SK-N-SH (cell line): ENCODE measurements at regions not wholly inside any gene's neighbourhood (a gene's known extent, or its start where the extent isn't known, plus 50 kb on each side); places are given as distances from the start of the nearest gene placed in this dataset.
A peak's percentile ranks its signal among the peaks of the same experiment; 100 is the strongest.
"Not testable (repeated sequence)": the region's sequence is repeated elsewhere in the genome, so short reads cannot be mapped to it uniquely, and the experiment has no call there.

Experiments
- CTCF ChIA-PET: fragments of 300-600, 350-600 bp; formaldehyde crosslinking; extraction: SDS; loops from one replicate; lab custom pipeline; 2021; lab: Yijun Ruan, JAX
- POLR2A ChIA-PET: fragments of 350-600 bp; sonication (Branson Sonifier 250); formaldehyde crosslinking; extraction: SDS; loops from one replicate; lab custom pipeline; 2020; ENCODE audit warnings: antibody characterized with exemption, inconsistent platforms; lab: Yijun Ruan, JAX
- DNase-seq: peaks from one replicate; pipeline ENCODE4 v3.0.0; 2012
- H2AFZ ChIP-seq: fragments of 200-600 bp; sonication (generic); 2 replicates; pipeline ENCODE4 v1.8.1; 2016; ENCODE audit warnings: antibody characterized with exemption, mild to moderate bottlenecking, low read depth
- H3F3A ChIP-seq: fragments of 200-600 bp; sonication (generic); replicated peaks from 2 replicates; pipeline ENCODE3; 2016; ENCODE audit warnings: antibody characterized with exemption, mild to moderate bottlenecking; ENCODE audit not compliant: insufficient read depth
- H3K27ac ChIP-seq, 2 experiments: fragments of 200-500 bp in 1 of 2; fragments of 200-600 bp in 1 of 2; sonication (Bioruptor generic) in 1 of 2; sonication (generic), shearing (Covaris generic) in 1 of 2; 2 replicates each; pipeline versions ENCODE4 v1.5.1 to v1.6.1; 2014 to 2016; ENCODE audit warnings: low read depth in 2 of 2, inconsistent platforms in 1 of 2, low read length in 1 of 2, mild to moderate bottlenecking in 1 of 2, mixed read lengths in 1 of 2
- H3K27me3 ChIP-seq: fragments of 200-600 bp; sonication (generic), shearing (Covaris generic); 2 replicates; pipeline ENCODE4 v1.6.1; 2016; ENCODE audit warnings: mixed run types; ENCODE audit not compliant: insufficient read depth
- H3K36me3 ChIP-seq, 2 experiments: fragments of 200-500 bp in 1 of 2; fragments of 200-600 bp in 1 of 2; sonication (Bioruptor generic) in 1 of 2; sonication (generic) in 1 of 2; replicated peaks in 1 of 2; 2 replicates each; pipeline versions ENCODE3 to v1.5.1; 2014 to 2016; ENCODE audit warnings: low read length in 1 of 2, mild to moderate bottlenecking in 1 of 2; ENCODE audit not compliant: insufficient read depth in 2 of 2, control insufficient read depth in 1 of 2
- H3K4me1 ChIP-seq, 2 experiments: fragments of 200-500 bp in 1 of 2; fragments of 200-600 bp in 1 of 2; sonication (Bioruptor generic) in 1 of 2; sonication (generic), shearing (Covaris generic) in 1 of 2; 2 replicates each; pipeline versions ENCODE4 v1.5.1 to v1.6.1; 2014 to 2016; ENCODE audit warnings: low read depth in 1 of 2, low read length in 1 of 2, mixed run types in 1 of 2; ENCODE audit not compliant: insufficient read depth in 2 of 2, control insufficient read depth in 1 of 2
- H3K4me2 ChIP-seq: fragments of 200-600 bp; sonication (generic), shearing (Covaris generic); 2 replicates; pipeline ENCODE4 v1.6.1; 2017; ENCODE audit warnings: mixed run types
- H3K4me3 ChIP-seq, 2 experiments: fragments of 200-500 bp in 1 of 2; fragments of 200-600 bp in 1 of 2; sonication (Bioruptor generic) in 1 of 2; sonication (generic), shearing (Covaris generic) in 1 of 2; 2 replicates each; pipeline versions ENCODE4 v1.5.1 to v1.8.1; 2014 to 2016; ENCODE audit warnings: low read depth in 2 of 2, inconsistent platforms in 1 of 2, low read length in 1 of 2, mild to moderate bottlenecking in 1 of 2, mixed read lengths in 1 of 2, moderate library complexity in 1 of 2
- H3K79me2 ChIP-seq: fragments of 200-600 bp; sonication (generic); 2 replicates; pipeline ENCODE4 v1.8.1; 2017; ENCODE audit warnings: mild to moderate bottlenecking; ENCODE audit not compliant: insufficient read depth
- H3K9ac ChIP-seq: fragments of 200-600 bp; sonication (generic); 2 replicates; pipeline ENCODE4 v1.6.1; 2017; ENCODE audit warnings: mixed run types
- H3K9me2 ChIP-seq: fragments of 200-600 bp; sonication (generic); 2 replicates; pipeline ENCODE4 v1.6.1; 2017; ENCODE audit warnings: mixed run types
- H3K9me3 ChIP-seq: fragments of 200-600 bp; sonication (generic); 2 replicates; pipeline ENCODE4 v1.6.1; 2017; ENCODE audit warnings: mixed run types, mild to moderate bottlenecking, moderate library complexity
- H4K20me1 ChIP-seq: fragments of 200-600 bp; sonication (generic); 2 replicates; pipeline ENCODE4 v1.6.1; 2017; ENCODE audit warnings: mild to moderate bottlenecking, mixed run types; ENCODE audit not compliant: insufficient read depth
- RAD21 ChIP-seq: IDR thresholded peaks from 2 replicates; pipeline ENCODE4 v1.6.1; 2012; ENCODE audit warnings: mild to moderate bottlenecking, low read length
- SMC3 ChIP-seq: IDR thresholded peaks from 2 replicates; pipeline ENCODE4 v1.6.1; 2012; ENCODE audit warnings: low read depth, low read length, improper control_type of control experiment
- YY1 ChIP-seq: IDR thresholded peaks from 2 replicates; pipeline ENCODE4 v1.4.0; 2012; ENCODE audit warnings: low read depth, mild to moderate bottlenecking
- WGBS: methylation state at CpG from one replicate; pipeline ENCODE4 v1.1.6; 2017; ENCODE audit warnings: low lambda C conversion rate; 5-methylcytosine and 5-hydroxymethylcytosine counted together
- TF ChIP-seq, protein P1 (sequence below): fragments of 200-600 bp; sonication (generic); IDR thresholded peaks from 2 replicates; pipeline ENCODE4 v1.6.1; 2017; ENCODE audit warnings: antibody characterized with exemption, mild to moderate bottlenecking, moderate library complexity

- TF ChIP-seq, protein P1, sequence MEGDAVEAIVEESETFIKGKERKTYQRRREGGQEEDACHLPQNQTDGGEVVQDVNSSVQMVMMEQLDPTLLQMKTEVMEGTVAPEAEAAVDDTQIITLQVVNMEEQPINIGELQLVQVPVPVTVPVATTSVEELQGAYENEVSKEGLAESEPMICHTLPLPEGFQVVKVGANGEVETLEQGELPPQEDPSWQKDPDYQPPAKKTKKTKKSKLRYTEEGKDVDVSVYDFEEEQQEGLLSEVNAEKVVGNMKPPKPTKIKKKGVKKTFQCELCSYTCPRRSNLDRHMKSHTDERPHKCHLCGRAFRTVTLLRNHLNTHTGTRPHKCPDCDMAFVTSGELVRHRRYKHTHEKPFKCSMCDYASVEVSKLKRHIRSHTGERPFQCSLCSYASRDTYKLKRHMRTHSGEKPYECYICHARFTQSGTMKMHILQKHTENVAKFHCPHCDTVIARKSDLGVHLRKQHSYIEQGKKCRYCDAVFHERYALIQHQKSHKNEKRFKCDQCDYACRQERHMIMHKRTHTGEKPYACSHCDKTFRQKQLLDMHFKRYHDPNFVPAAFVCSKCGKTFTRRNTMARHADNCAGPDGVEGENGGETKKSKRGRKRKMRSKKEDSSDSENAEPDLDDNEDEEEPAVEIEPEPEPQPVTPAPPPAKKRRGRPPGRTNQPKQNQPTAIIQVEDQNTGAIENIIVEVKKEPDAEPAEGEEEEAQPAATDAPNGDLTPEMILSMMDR = peak; percentile 74
- TF ChIP-seq YY1 = no peak
- TF ChIP-seq RAD21 = peak; percentile 85
Measured at GRCh38 chr6:28683945-28684538, 158.4 kb downstream of the GPX5 start (continued).

- 7% methylated on average over 3 of the region's 3 CpGs for WGBS
- H3K9me2 ChIP-seq, H3K36me3 ChIP-seq, H3K4me3 ChIP-seq, H4K20me1 ChIP-seq, H3K79me2 ChIP-seq, H3K9ac ChIP-seq, H3F3A ChIP-seq, H3K9me3 ChIP-seq, H3K27ac ChIP-seq, POLR2A ChIA-PET, DNase-seq, H3K4me1 ChIP-seq: not testable (repeated sequence)
- Histone ChIP-seq H3K27me3 (peaks cover 32% of the 10 kb centered on the region), H2AFZ (peak overlapping the region; percentile 56; the same call in 1 of the 2 replicates), H3K4me2 (peak overlapping the region; percentile 58)
- CTCF ChIA-PET = interaction anchor here (1.1 to 2.9 kb wide), 9 partner anchors 12 to 904 kb away, joined by 3 to 12 read pairs (median 5); no protein-coding TSS in a partner anchor
Measured at GRCh38 chr6:28685960-28686359, 160.3 kb downstream of the GPX5 start.

- peak overlapping the region; percentile 58 for H3K4me2 ChIP-seq
- H3K27me3 ChIP-seq = peaks cover 28% of the 10 kb centered on the region; the same call in 1 of the 2 replicates
- TF ChIP-seq RAD21 (peak; percentile 70), SMC3 (peak; percentile 61)
- TF ChIP-seq, protein P1 = peak; percentile 75
- TF ChIP-seq, all 33 proteins: peak for 3; not testable (repeated sequence) for 30
- H3K9ac ChIP-seq, H3K4me1 ChIP-seq, H3F3A ChIP-seq, H3K27ac ChIP-seq, H3K36me3 ChIP-seq, POLR2A ChIA-PET, H4K20me1 ChIP-seq, H3K4me3 ChIP-seq, H3K79me2 ChIP-seq, H3K9me3 ChIP-seq, H3K9me2 ChIP-seq: not testable (repeated sequence)
- H2AFZ ChIP-seq = peak overlapping the region; percentile 56; the same call in 1 of the 2 replicates
- CTCF ChIA-PET = interaction anchor here (0.6 to 1.2 kb wide), 6 partner anchors 10 to 897 kb away, joined by 3 to 4 read pairs (median 3); no protein-coding TSS in a partner anchor
- DNase-seq = peak; percentile 37
- WGBS = 2% methylated on average over 11 of the region's 11 CpGs
Measured at GRCh38 chr6:28686446-28687027, 160.9 kb downstream of the GPX5 start.

DNA sequence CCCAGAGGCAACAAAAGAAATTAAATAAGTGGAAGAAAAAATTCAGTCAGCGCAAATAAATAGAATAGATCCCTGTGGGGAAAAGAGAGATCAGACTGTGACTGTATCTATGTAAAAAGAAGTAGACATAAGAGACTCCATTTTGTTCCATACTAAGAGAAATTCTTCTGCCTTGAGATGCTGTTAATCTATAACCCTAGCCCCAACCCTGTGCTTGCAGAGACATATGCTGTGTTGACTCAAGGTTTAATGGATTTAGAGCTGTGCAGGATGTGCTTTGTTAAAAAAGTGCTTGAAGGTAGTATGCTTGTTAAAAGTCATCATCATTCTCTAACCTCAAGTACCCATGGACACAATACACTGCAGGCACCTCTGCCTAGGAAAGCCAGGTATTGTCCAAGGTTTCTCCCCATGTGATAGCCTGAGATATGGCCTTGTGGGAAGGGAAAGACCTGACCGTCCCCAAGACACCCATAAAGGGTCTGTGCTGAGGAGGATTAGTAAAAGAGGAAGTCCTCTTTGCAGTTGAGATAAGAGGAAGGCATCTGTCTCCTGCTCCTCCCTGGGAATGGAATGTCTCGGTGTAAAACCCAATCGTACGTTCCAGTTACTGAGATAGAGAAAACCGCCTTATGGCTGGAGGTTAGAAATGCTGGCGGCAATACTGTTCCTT, 161.8 kb downstream of the GPX5 start:
- CTCF ChIA-PET = interaction anchor here (0.6 to 1.1 kb wide), 5 partner anchors 11 to 898 kb away, joined by 3 to 4 read pairs (median 3); no protein-coding TSS in a partner anchor
- POLR2A ChIA-PET = not testable (repeated sequence)
- 18% methylated on average over 7 of the region's 7 CpGs for WGBS

GRCh38 chr6:28691991-28692390, 166.3 kb downstream of the GPX5 start:
- H3K9me2 ChIP-seq, H2AFZ ChIP-seq, H3K9ac ChIP-seq, H3K9me3 ChIP-seq, POLR2A ChIA-PET, H3K27ac ChIP-seq, DNase-seq, H4K20me1 ChIP-seq, CTCF ChIA-PET, H3K4me2 ChIP-seq, H3K36me3 ChIP-seq, H3K4me1 ChIP-seq, H3F3A ChIP-seq, H3K79me2 ChIP-seq, H3K4me3 ChIP-seq: not testable (repeated sequence)
- 26% methylated on average over 4 of the region's 4 CpGs for WGBS
- H3K27me3 ChIP-seq = peaks cover 68% of the 10 kb centered on the region

More for the DNA sequence above, 161.8 kb downstream of the GPX5 start:
- not testable (repeated sequence) for H3K9me3 ChIP-seq, H3K4me2 ChIP-seq, H2AFZ ChIP-seq, H3K79me2 ChIP-seq, H3K4me3 ChIP-seq, H4K20me1 ChIP-seq, H3K36me3 ChIP-seq, H3K9me2 ChIP-seq, H3F3A ChIP-seq, H3K4me1 ChIP-seq, H3K9ac ChIP-seq, H3K27ac ChIP-seq, DNase-seq
- peaks cover 26% of the 10 kb centered on the region; the same call in 1 of the 2 replicates for H3K27me3 ChIP-seq
